Kidney capillary endothelial cell (primary cell): ENCODE measurements at regions not wholly inside any gene's neighbourhood (a gene's known extent, or its start where the extent isn't known, plus 50 kb on each side); places are given as distances from the start of the nearest gene placed in this dataset.

ENCODE experiments used
- DNase-seq: peaks from one replicate; pipeline ENCODE4 v3.0.0-alpha.2; 2018; ENCODE audit warnings: low spot score

DNA sequence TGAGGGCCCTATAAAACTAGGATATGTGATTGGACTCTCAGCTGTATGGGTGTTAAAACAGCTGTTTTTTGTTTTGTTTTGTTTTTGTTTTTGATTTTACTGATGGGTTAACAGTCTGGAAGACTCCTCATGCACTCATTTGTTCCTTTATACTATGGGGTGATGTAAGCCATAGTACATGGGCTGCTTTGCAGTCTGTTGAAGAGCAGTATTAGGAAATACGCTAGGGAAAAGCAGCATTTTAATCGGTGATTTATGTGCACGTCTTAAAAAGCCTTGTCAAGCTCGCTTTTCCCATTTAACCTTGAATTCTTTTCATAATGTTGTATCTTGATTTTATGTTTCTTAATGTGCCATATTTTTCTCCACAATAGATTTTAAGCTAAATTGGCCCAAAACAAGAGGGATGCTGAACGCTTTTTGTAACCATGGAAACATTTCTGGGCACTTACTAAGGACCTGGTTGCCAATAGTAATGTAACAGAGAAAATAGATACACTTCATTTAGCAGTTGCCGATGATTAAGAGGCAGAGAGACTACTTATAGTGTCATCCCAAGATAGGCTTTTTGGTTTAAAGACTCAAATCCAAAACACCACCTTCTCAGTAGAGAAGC is 244.0 kb downstream of the SNAPC1 start:
- no peak for DNase-seq

DNA sequence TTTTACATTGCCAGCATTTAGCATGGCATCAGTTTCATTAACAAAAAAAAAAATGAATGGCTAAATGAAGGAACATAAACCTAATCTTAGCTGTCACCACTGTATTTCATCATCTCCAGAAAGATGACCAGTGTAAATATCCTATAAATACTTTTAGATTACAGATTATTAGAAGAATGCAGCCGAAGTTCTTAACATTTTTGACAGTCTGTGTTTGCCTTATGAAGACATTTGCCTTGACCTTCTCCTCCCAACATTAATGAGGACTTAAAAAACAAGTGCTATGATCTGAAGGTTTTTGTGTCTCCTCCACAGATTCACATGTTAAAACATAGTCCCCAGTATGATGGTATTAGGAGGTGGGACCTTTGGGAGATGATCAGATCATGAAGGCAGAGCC is 253.0 kb downstream of the SNAPC1 start:
- no peak for DNase-seq

DNA sequence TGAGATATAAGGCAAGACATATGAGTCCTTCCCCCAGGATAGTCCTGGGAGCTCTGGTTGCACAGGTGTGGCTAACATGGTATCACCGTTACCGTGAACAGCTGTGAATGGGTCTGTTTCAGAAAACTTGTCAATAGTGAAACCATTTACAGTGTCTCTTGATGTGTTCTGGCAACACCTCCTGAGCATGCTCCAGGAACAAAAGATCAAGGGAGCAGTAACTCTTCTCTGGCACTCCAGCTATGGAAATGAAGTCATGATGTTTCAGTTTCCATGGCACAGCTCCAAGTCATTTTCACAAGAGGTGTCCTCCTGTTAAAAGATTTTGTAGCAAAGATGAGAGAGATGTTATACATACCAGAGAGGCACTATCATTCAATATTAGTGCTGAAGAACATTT is 253.7 kb downstream of the SNAPC1 start:
- DNase-seq = no peak

DNA sequence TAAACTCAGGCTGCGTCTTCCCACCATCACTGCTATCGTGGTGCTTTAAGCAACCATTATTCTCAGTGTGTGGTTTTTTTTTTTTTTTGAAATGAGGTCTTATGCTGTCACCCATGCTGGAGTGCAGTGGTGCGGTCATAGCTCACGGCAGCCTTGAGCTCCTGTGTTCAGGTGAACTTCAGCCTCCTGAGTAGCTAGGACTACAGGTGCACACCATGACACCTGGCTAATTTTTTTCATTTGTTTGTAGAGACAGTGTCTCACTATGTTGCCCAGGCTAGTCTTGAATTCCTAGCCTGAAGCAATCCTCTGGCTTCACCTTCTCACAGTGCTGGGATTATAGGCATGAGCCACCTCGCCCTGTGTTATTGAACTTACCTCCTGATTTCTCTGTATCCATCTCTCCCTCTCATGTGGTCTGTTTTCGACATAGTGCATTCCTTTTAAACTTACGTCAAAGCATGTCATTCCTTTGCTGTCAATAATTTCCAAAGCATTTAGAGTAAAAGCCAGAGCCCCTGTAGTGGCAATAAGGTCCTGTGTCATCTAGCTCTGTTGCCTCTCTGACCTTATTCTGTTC is 255.5 kb downstream of the SNAPC1 start:
- no peak for DNase-seq

DNA sequence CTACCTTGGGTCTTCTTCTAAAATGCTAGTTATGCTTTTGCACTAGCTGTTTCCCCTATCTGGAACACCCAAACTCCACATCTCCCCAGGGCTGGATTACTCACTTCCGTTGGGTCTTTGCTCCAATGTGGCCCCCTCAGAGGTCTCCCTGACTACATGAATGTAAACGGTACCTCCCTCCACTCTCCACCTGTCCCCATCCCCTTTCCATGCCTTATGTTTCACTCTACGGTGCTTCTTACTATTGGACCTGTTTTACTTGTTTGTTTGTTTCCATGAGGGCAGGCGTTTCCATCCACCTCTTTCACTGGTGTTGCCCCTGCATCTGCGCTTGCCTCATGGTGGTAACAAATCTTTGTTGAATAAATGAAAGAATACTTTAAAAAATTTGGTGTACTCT is 256.4 kb downstream of the SNAPC1 start:
- no peak for DNase-seq

DNA sequence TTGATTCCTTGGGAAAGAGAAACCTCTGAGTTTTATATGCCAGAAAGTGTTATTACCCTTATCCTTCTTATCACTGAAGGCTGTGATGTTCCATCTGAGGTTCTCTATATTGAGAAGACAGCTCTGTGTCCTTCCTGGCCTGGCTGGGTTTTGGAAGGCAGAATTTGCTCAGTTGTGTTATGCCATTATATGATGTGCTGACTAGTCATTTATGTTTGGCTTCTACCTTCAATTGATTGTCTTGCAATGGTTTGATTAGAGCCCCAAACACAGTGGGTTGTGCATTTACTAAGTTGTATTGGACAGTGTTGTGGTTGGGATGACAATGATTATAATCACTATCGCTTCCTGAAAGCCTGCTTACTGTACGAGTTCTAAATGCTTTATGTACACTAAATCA is 265.7 kb downstream of the SNAPC1 start:
- no peak for DNase-seq

DNA sequence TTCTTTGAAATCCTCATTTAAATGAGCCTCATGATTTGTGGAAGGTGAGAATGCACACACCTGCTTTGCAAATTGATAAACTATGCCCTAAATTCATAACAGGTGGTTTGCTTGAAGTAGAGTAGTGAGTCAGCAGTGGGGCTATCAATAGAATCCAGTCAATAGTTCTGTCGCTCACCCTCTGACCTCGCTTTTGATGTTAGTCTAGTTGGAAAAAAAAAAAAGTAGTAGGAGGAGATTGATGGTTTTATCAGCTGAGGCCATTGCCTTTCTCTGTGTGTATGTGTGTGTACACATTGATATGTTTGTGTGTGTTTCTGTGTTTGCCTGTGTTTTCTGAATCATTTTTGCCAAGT is 267.3 kb downstream of the SNAPC1 start:
- DNase-seq = no peak

DNA sequence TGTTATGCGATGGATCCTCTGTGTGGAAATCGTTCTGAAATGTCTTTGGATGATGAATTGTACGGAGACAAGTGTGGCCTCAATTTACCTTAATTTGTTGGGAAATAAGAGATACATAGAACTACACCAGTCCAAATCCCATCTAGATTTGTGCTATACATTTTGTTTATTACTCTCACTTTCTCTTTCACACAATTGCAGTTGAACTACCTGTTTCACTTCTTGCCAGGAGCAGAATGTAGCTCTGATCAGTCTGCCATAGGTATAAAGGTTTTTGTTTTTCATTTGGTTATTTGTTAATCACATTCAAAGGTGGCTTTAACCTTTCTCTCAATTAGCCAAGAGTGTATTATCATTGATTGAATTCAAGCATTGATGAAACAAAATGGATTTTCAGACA is 268.2 kb downstream of the SNAPC1 start:
- DNase-seq = no peak

DNA sequence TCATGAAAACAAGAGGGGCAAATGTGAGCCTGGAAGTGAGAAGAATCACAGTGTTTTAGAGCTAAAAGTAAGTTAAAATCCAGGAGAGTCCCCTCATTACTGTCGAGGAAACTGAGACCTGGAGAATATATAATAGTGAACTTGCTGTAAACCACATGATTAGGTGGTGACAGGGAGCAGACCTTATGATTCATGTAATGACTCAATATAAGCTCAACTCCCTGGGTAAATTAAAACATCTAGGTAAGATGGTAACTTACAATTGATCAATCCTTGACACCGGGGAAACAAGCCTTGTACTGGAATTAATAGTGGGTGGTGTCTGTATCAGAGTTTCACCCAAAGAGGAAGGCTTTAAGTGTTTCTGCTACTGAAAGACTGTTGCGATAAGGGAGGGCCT is 269.3 kb downstream of the SNAPC1 start:
- DNase-seq = no peak

DNA sequence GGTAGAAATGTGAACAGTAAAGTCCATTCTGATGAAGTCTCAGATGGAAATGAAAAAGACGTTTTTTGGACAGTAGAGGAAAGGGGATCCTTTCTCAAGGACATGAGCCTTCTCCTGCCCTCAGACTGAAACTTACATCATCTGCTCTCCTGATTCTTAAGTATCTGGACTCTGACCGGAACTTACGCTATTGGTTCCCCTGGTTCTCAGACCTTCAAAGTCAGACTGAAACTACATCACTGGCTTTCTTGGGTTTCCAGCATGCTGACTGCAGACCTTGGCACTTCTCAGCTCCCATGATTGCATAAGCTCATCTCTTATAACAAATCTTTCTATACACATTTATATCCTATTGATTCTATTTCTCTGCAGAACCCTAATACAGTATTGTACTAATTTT is 291.0 kb downstream of the SNAPC1 start:
- DNase-seq = no peak

DNA sequence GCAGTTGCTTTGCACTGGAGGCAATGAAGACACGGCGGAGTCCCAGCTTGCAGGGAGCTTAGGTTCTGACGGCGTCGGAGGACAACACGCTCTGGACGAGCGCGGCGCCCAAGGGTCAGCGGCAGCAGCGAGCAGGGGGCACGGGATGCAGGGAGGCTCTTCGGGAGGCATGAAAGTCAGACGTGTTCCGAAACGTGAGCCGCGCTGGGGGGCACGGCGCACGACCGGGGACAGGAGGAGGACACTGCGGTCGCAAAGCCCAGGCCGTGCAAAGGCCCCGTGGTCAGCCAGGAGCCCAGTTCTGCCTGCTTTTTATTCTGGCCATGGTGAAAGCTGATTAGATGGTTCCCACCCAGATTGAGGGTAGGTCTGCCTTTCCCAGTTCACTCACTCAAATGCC is 294.6 kb downstream of the SNAPC1 start:
- no peak for DNase-seq

DNA sequence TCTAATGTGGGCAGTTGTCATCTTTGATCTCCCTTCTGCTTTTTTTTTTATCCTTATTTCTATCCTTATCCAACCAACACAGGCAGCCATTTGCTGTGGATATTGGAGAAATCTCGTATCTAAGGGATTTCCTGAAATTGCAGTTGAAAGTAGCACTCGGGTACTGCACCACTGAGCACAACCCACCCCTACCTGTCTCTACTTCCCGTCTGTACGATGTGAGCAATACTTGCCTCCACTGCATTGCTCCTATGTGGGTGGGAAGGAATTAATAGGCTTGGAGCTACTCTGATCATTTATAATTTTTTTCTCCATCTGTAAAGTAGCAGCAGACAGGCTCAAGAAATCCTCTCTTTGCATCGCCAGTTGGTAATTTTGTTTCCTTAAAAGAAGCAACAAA is 300.4 kb downstream of the SNAPC1 start:
- no peak for DNase-seq

DNA sequence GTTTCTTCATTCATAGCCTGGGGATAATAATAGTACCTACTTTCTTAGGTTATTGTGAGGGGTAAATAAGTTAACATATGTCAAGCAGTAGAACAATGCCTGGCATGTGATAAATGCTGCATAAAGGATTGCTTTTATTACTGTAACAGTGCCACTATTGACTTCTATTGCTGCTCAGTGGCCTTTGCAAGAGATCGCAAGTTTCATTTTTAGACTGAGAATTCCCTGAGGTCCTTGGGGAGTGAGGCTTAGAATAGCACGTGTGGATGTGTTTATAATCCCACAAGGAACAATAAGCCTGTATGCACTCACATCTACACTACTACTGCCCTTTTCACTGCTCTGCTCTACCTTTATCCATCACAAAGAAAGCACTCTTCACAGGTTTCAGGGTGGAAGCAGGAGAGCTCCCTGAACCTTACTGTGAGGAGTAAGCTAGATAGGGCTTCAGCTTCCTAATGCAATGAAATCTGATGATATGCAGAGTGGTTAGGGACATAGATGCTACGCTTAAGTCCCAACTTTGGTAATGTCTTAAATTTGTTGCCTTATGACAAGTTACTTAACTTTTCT is 302.6 kb downstream of the SNAPC1 start:
- no peak for DNase-seq

DNA sequence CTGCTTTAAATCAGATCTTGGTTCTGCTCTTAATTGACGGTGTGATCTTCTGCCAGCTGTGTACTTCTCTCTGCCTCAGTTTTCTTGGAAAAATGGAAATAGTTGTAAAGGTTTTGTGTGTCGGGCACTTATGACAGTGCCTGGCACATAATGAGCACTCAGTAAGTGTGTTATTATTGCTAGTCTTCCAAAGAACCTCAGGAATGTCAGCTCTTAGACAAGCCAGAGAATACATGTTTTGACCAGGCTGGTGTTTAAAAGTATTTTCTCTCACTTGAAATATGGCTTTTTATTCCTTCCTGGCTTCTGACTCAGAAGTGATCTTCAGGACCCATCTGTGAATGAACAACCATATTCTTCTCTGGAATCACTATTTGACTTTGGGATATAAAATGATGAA is 304.1 kb downstream of the SNAPC1 start:
- DNase-seq = no peak

DNA sequence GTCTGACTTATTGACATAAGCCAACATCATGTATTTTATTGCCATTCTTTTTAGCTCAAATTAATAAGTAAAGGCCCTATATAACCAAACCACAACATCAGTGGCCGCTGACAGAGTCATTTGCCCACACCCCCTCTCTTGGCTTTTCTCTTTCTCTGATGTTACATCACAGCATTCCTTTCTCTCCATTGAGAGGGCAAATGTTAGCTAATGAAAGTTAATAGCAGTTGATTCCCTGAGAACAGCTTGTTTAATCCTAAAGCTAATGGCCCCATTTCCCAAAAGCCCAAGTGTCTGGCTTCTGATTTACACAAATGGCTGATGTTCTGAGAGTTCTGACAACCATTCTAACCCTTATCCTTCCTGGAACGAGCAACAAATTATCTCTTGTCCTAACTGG is 308.8 kb downstream of the SNAPC1 start:
- no peak for DNase-seq

DNA sequence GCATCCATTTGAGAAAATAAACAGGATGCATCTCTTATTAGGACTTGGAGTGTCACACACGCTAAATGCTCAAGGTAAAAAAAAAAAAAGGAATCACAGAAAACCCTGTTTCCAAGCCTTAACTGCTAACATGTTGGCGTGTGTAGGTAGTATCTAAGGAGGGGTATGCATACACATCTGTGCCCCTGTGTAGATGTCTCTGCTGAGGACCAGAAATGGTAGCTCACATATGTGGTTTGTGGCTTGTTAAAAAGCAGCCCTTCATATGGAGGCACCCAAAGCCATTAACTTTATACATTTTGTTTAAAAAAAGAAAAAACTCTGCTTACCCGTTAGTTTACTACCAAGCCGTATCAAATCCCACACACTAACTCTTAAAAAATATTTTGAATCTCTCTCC is 314.1 kb downstream of the SNAPC1 start:
- no peak for DNase-seq

DNA sequence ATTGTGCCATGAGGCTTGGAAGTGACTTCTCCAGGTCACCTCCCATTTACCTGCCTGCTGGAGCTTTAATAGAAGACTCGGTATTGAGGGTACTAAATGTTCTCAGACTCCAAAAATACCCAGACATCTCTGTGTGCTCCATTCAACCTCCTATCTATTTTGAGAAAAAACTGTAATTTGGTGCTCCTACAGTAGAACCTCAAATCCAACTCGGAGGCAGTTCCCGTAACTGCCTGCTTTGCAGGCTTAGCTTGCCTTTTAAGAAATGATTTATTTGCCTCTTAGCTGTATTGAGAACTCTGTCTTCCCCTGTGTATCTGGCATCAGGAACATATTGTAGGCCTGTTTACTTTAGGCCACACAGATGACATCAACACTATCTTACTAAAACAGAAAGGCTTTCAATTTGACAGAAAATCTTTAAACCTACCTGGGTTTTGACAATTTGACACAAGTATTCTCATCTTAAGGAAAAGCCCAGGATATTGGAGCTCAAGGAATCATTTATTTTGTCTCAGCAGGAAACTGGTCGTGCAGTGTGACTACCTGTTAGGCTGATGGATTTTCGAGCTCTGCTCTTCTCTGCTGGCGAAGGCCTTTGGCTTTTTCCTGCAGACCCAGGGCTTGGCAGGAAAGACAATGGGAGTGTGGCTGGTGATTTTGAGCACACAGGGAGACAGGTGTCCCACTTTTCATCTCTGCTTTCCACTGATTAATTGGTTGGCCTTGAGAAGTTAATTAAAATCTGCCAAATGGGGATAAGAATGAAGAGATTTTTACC is 314.8 kb downstream of the SNAPC1 start:
- DNase-seq = no peak

DNA sequence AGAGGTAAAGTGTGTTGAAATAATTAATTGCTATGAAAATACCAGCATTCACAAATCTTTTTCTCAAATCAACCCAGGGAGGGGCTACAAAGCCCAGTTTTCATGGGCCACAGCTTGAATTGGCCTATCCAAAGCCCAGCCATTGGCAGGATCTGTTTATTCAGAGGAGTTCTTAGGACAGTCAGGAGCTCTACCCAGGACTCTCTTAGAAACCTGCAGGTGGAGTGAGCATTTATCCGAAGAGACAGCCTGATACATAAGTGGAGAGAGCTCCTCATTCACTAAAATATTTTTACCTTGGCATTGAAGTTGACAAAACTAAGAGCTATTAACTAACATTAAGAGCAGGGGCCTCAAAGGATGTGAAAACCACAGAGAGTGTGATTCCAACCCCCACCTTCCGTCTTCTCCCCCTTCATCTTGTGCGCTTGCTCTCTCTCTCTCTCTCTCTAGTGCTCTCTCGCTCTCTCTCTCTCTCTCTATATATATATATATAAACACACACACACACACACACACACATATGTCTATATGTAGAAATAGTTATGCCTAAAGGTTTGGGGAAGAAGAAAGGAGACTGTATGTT is 315.5 kb downstream of the SNAPC1 start:
- DNase-seq = no peak

DNA sequence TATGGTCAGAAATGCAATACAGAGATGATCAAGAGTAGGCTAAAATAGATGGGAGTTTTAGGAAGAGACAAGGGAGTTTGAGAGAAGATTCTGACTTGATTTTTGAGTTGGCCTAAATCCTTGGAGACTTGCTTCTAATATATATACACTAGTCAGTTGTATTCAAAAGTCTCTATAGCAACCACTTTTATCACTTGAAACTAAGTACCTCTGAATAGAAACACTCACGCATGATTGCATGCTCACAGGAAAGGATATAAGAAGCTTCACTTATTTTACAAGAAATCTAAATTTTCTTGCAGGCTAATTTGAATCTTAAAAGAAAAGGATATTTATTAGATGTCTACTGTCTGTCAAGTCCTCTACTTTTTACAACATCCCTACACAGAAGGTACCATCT is 316.8 kb downstream of the SNAPC1 start:
- no peak for DNase-seq

DNA sequence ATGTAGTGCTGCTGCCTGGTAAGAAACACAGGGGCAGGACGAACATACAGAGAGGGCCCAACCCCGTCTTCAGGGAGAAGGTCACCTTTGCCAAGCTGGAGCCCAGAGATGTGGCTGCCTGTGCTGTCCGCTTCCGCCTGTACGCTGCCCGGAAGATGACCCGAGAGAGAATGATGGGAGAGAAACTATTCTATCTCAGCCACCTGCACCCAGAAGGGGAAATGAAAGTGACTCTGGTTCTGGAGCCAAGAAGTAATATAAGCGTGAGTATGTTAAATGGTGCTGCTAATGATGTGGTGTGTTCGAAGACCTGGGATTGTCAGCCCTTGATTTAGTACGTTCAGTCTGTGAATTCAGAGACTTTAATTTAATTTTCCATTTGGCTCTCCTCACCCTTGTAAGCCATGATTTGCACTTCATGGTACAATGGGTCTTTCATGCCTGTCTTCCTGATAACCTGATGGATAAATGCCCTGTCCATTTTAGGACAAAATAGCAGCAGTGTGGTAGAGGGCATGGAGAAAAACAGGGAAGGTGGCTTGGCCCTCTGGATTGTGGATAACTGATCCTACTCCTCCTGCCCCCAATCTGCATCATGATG is 318.9 kb downstream of the SNAPC1 start:
- no peak for DNase-seq

DNA sequence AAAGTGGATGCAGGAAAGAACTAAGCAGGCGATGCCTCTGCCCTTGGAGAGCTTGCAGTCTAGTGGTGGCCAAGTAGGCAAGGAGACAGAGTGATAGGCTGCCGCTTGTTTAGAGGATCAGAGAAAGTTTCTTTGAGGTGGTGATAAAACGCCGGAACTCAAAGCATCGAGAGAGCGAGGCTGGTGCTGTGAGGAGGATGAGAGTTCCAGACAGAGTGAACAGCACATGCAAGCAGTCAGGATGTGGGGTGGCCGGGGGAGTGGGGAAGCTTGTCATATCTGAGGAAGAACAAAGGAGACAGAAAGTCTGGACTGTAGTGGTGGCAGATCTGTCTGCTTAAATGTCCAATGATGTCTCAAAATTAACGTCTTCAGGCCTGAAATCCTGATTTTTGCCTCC is 319.7 kb downstream of the SNAPC1 start:
- peak; percentile 19 for DNase-seq

DNA sequence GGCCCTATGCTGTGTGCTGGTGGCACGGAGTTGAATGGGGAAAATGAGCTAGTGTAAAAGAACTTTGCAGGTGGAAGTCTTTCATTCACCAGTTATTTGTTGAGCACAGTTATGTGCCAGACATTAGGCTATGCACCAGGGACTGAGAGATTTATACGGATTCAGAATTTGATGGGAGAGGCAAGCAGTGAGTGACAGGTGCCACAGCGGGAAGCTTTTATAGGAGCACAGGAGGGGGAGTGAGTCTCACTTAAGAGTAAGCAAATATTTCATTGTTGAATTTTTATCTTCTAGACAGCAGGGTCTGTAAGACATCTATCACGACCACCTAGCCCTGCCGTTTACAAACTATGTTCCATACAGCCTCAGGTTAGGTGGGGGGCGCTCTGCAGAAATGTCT is 320.6 kb downstream of the SNAPC1 start:
- DNase-seq = no peak

DNA sequence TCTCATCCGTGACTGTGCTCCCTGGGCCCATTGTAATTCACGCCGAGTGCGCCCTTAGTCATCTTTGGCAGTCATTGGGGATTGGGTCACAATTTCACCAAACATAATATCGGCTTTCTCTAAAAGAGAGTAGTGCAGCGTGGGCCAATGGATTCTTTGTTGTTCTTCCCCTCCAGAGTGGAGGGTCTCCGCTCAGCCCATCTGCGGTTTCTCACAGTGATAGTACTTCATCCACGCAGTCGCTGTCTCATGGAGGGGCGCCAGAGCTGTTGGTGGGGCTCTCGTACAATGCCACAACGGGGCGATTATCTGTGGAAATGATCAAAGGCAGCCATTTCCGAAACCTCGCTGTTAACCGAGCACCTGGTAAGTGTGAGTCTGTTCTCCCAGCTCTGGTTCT is 321.8 kb downstream of the SNAPC1 start:
- DNase-seq = no peak
